ENCODE measurements at regions not wholly inside any gene's neighbourhood (a gene's known extent, or its start where the extent isn't known, plus 50 kb on each side); places are given as distances from the start of the nearest gene placed in this dataset.

GRCh38 chr6:138681627-138682026 lies 91.9 kb upstream of the CCDC28A start:
- TF ChIP-seq CTCF (IDR thresholded peaks at IDR 0.05) (no peak), POLR2A (IDR thresholded peaks at IDR 0.05) (no peak)

Data from uterus (tissue), 2 donors.